Upper lobe of left lung (tissue), 4 donors: ENCODE measurements at regions not wholly inside any gene's neighbourhood (a gene's known extent, or its start where the extent isn't known, plus 50 kb on each side); places are given as distances from the start of the nearest gene placed in this dataset.

ENCODE experiments used
- CTCF ChIP-seq, 6 experiments: fragments of 450-650 bp in 4 of 6; fragments of 200-600 bp in 2 of 6; sonication (generic) in 2 of 6; IDR thresholded peaks; one replicate each; pipeline ENCODE4 v1.5.1; 2016 to 2019; ENCODE audit warnings: antibody characterized with exemption in 6 of 6
- EP300 ChIP-seq, 4 donors: sonication (generic); formaldehyde crosslinking; IDR thresholded peaks; one replicate each; pipeline ENCODE4 v1.5.1; 2017; ENCODE audit warnings: antibody characterized with exemption in 4 of 4, control low read depth in 2 of 4

- TF ChIP-seq CTCF (IDR thresholded peaks at IDR 0.05) (no peak), EP300 (IDR thresholded peaks at IDR 0.05) (no peak)
Observed at GRCh38 chr11:122019908-122020694, 95.9 kb downstream of the BLID start.
